ENCODE measurements at regions not wholly inside any gene's neighbourhood (a gene's known extent, or its start where the extent isn't known, plus 50 kb on each side); places are given as distances from the start of the nearest gene placed in this dataset.
A peak's percentile ranks its signal among the peaks of the same experiment; 100 is the strongest.

DNA sequence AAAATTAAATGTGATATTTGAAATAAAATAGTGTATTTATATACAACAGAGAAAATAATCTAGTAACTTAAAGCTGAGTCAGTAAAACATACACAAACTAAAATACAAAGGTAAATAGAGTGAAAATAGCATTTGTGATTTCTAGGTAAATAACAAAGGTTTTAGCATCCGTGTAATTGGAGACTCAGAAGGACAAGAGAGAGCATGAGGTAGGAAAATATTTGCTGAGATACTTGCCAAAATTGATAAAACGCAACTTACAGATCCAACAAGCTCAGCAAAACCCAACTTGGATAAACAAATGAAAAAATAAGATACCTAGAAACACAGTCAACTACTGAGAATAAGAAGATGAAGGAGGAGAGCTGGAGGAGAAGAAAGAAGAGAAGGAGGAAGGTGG, 634.7 kb upstream of the CCDC179 start:
- no peak for DNase-seq

DNA sequence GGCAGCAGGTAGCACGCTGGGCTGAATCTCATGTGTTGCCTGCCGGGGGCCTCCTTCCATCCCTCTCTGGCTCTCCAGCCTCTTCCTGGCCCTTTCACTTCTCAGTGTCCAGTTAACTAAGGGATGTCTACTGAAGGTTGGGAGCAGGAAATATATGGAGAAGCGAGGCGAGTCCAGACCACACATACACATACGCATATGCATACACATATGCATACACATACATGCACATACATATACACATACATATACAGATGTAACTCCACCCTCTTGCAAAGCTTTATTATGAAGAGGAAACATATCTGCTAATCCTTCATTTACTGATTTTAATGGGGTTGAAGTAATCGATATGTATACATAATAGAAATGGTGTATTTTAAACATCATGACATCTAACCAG, 636.1 kb upstream of the CCDC179 start:
- DNase-seq = no peak

DNA sequence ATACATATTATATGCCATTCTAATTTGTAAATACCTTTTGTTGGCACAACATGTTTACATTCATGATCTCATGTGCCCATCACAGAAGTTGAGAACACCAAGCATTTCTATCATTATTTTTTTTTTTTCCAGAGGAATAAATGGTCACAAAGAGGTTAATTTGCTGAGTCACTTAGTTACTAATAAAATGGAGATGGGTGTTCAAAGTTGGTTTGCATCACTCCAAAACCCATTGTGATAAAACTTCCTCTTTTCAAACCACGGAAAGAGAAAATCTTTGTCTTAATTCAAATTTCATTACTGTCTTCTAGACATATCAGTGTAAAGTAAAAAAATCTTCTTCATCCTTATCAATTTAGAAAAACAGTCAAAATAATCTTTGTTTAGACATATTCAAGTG, 636.8 kb upstream of the CCDC179 start:
- no peak for DNase-seq

DNA sequence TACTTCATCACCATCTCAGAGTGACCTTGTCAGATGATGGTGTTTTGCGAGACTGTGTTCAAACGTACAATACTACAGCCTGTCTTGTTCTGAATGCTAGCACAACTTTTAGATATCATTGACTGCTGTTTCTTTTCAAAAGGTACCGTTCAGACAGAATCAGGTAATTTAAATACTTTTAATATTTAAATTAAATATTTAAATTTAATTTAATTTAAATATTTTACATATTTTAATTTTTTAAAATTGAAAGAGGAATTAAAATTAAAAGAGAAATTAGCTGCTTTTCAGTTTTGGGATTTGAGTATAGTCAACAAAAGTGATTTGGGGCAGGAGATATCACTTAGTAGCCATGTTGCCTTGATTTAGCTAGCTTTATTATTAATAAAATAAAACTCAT, 642.1 kb upstream of the CCDC179 start:
- DNase-seq = no peak

DNA sequence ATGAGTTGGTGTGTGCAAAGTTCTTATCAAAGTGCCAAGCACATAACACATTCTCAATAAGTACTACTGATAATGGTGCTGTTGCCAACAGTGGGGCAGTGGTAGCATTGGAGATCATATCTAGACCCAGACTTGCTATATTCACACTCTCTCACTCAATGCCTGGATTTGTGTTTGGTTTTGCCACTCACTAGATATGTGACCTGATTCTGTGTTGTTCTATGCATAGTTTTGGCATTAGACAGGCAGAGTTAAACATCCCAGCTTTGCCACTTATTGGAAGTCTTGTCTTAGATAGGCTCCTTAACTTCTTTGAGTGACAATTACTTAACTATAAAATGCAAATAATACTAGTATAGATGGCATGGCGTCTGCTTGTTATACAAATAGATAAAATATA, 642.6 kb upstream of the CCDC179 start:
- no peak for DNase-seq

DNA sequence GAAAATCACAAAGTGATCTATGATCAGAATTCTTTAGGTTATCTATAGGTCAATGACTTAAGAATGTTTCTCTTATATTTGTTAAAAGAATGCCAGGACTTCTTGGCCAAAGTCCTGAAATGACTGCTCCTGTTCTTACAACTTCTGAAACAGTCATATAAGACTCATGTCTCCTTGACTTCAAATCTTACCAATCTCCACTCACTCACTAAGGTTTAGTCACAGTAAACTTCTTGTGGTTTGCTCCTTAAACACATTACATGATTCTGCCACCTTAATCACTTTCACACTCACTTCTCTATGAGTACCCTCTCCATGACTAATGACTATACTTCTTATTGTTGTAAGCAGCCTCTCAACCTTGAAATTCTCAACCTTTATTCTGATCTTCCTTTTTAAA, 648.7 kb upstream of the CCDC179 start:
- no peak for DNase-seq

- DNase-seq = no peak
Measured at GRCh38 chr11:23509821-23510220, 649.5 kb upstream of the CCDC179 start.

DNA sequence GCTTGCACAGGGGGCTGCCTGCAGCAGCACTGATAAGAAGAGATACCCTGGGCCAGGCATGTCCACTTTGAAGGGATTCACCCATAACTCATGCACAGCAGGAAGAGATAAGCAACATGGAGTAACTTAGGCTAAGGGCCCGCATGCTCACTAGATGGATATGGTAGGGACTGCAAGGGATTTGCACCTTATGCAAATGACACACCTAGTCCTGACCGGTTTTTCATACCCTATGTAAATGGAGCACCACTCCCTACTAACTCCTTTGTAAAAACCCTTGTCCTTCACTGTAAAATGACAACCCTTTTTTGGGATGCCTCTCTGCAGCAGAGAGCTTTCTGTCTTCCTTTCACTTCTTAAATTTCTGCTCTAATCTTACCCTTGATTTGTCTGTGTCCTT, 658.9 kb upstream of the CCDC179 start:
- no peak for DNase-seq

DNA sequence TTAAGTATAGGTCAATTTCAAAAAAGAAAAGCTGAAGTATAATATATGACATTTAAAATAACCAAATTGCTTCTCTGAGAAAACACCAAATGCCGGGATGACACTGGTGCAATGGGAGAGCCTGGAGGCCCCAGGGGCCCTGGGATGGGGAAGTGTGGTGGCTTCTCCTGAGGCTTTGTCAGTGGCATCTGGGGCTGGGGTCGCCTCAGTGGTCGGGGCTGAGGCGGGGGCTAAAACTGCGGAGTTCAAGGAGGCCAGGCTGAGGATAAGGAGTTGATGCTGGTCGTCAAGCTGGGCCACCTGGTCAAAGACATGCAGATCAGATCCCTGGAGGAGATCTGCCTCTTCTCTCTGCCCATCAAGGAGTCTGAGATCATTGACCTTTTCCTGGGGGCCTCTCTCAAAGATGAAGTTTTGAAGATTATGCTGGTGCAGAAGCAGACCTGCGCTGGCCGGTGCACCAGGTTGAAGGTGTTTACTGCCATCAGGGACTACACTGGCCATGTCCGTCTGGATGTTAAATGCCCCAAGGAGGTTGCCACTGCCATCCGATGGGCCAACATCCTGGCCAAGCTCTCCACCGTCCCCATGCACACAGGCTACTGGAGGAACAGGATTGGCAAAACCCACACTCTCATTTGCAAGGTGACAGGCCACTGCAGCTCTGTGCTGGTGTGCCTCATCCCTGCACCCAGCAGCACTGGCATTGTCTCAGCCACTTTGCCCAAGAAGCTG, 660.1 kb upstream of the CCDC179 start:
- DNase-seq = no peak

DNA sequence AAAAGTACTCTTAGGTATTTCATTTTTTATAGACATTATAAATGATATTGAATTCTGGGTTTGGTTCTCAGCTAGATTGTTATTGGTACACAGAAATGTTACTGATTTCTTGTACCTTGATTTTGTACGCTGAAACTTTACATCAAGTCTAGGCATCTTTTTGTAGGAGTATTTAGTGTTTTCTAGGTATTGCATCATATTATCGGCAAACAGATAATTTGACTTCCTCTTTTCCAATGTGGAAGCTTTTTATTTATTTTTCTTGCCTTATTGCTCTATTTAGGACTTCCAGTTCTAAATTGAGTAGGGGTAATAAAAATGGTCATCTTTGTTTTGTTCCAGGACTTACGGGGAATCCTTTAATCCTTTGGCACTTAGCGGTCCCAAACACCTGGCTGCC, 676.6 kb upstream of the CCDC179 start:
- DNase-seq = no peak

- DNase-seq = no peak
Measured at GRCh38 chr11:23539556-23539955, 679.3 kb upstream of the CCDC179 start.

GRCh38 chr11:23540101-23540561, 679.9 kb upstream of the CCDC179 start:
- DNase-seq = peak; percentile 46

- DNase-seq = no peak
Measured at GRCh38 chr11:23542189-23542588, 681.9 kb upstream of the CCDC179 start.

- DNase-seq = no peak
Measured at GRCh38 chr11:23542816-23543215, 682.5 kb upstream of the CCDC179 start.

- DNase-seq = no peak
Measured at GRCh38 chr11:23543651-23544222, 683.5 kb upstream of the CCDC179 start.

DNA sequence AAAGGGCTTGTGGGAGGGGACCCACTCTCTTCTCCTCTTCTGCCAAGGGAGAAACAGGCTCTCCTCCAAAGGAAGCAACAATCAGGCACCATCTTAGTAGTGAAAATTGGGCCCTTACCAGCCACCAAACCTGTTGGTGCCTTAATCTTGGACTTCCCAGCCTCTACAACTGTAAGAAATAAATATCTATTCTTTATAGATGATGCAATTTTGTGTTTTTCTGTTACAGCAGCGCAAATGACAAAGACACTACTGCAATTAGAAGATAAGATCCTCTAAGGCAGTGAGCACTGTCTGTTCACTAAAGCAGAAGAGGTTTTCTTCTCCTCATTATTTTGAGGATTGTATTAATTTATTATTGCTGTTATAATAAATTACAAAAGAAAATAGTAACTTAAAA, 691.4 kb upstream of the CCDC179 start:
- DNase-seq = no peak

- no peak for DNase-seq
Measured at GRCh38 chr11:23554002-23554401, 693.7 kb upstream of the CCDC179 start.

GRCh38 chr11:23555085-23555484, 694.8 kb upstream of the CCDC179 start:
- no peak for DNase-seq

DNA sequence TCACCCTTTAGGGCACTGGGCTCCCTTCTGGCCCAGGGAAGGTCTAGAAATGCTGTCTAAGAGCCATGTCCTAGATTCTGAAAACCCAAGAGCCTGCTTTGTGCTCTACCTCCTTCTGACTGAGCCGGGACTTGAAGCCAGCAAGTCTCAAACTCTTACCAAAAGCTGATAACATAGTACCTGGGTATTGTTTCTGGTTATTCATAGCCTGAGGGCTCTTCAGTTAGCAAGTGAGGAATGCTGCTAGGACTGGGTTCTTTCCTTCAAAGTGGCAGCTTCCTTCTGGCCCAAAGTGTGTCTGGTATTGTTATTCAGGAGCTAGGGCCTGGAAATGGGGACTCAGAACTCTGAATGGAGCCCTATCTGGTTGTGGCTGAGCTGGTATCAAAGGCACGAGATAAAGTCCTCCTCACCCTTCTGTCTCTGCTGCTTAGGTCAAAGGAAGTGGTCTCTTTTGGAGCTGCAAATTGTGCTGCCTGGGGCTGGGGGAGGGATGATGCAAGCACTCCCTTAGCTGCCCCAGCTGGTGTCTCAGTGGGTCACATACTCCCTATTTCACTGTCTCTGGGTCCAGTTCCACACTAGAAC, 696.0 kb upstream of the CCDC179 start:
- DNase-seq = no peak

DNA sequence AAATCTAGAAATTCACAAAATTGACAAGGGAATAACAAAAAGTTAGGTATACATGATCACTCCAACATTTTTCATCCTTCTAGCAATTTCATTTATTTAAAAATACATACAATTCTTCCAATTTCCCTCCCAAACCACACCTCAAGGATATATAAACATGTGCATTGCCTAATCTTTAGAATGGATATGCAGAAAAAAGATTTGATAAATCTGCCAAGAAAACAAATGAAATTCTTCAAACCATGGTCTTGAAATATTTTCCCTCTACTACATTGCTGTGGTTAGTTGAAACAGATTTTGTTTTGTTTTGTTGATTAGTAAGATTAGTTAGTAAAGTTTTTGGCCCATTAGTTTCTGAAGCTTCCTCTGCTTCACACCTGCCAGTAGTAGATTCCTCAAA, 703.3 kb upstream of the CCDC179 start:
- DNase-seq = no peak

GRCh38 chr11:23564370-23564769, 704.1 kb upstream of the CCDC179 start:
- peak; percentile 88 for DNase-seq

DNA sequence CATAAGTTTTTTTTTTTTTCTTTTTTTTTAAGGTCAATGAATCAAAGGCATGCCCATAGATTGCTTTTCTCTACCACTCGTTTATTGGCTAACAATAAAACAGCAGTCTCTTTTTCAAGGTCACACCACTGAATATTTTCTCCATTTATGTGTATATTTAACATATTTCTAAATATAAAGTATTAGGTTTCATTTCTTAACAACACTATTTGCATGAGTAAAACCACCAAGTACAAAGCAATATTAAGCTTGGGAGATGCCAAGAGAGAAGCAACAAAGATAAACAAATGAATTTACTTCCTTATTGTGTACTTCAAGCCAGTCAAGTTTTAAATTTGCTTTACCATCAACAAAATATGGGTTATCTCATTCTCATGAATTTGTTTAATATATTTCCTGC, 708.9 kb upstream of the CCDC179 start:
- no peak for DNase-seq

DNA sequence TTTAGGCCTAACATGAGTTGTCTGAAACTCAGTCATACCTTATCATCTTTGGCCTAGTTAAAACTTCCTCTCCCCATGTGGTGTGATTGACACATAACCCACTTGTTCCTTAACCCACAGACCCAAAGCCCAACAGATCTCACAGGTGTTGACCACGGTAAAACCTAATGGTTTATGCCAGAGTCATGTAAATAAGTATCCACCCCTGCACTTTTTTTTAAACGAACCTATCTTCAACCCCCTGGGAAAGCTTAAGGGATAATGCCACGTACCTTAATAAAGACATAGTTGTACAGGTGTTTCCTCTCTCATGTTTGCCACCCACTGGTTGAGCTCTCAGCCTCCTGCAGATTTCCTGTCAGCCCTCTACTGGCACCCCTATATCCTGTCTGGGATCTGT, 709.3 kb upstream of the CCDC179 start:
- no peak for DNase-seq

- DNase-seq = no peak
Measured at GRCh38 chr11:23570828-23571227, 710.6 kb upstream of the CCDC179 start.

DNA sequence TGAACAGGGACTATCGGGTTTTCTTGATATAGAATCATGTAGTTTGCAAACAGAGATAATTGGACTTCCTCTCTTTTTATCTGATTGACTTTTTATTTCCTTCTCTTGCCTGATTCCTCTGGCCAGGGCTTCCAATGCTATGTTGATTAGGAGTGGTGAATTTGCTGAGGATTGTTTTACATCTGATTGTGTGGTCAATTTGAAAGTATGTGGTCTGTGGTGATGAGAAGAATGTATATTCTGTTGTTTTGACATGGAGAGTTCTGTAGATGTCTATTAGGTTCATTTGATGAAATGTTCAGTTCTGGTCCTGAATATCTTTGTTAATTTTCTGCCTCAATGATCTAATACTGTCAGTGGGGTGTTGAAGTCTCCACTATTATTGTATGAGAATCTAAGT, 713.2 kb upstream of the CCDC179 start:
- DNase-seq = no peak

All from COR-L47 (cell line).